ENCODE measurements at regions not wholly inside any gene's neighbourhood (a gene's known extent, or its start where the extent isn't known, plus 50 kb on each side); places are given as distances from the start of the nearest gene placed in this dataset.
"Not testable (repeated sequence)": the region's sequence is repeated elsewhere in the genome, so short reads cannot be mapped to it uniquely, and the experiment has no call there.

GRCh38 chr21:32958288-32959002 is 67.3 kb upstream of the OLIG2 start:
- TF ChIP-seq, protein P1, sequence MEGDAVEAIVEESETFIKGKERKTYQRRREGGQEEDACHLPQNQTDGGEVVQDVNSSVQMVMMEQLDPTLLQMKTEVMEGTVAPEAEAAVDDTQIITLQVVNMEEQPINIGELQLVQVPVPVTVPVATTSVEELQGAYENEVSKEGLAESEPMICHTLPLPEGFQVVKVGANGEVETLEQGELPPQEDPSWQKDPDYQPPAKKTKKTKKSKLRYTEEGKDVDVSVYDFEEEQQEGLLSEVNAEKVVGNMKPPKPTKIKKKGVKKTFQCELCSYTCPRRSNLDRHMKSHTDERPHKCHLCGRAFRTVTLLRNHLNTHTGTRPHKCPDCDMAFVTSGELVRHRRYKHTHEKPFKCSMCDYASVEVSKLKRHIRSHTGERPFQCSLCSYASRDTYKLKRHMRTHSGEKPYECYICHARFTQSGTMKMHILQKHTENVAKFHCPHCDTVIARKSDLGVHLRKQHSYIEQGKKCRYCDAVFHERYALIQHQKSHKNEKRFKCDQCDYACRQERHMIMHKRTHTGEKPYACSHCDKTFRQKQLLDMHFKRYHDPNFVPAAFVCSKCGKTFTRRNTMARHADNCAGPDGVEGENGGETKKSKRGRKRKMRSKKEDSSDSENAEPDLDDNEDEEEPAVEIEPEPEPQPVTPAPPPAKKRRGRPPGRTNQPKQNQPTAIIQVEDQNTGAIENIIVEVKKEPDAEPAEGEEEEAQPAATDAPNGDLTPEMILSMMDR (conservative IDR thresholded peaks at IDR 0.05; ENCODE audit: low read depth, low read length), result no peak
- H3K4me3 ChIP-seq (ENCODE audit: low read depth, low read length), result no peak overlapping the region
- no peak for DNase-seq (ENCODE audit: low read depth)

DNA sequence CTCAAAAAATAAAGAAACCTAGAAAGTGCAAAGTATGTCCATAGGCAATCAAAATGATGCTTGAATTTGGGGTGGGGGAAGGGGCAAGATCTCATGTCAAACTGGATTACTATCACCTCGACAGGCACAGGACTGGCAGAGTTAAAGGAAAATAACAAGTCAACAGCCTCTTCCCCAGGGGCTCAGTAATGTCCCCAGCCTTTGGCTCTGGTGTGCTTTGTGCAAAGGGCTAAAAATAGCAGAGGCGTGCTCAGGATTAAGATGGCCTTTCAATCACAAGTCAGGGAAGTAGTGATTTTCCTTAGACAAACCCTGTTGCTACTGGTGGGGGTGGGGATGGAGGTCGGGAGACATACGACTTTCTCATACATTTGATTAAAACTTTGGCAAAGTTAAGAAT is 63.5 kb upstream of the OLIG2 start:
- no peak overlapping the region for H3K4me3 ChIP-seq (ENCODE audit: low read depth, low read length)
- no peak for DNase-seq (ENCODE audit: low read depth)
- TF ChIP-seq, protein P1 (conservative IDR thresholded peaks at IDR 0.05; ENCODE audit: low read depth, low read length), result no peak

DNA sequence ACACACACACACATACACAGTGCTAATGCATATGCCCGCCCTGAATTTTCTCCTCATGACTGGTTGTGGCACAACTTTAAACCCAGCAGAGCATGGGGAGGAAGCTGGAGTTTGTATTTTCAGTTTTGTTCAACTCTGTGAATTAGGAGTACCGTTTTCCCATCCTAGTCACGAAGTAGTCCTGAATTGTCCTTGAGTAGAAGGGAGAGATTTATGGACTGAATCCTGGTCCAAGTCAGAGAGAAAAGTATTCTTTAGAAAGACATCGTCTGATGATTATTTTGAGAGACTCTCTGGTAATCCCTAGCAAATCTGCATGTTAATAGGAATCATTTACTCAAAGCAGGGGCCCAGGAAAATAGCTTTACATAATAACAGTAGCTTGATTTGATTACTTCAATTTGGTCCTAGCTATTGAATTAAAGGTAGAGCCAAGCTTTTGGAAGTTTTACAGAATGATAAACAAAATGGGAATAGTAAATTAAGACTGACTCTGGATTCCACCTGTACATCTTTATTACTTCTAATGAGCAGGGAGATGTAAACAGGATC is 60.5 kb upstream of the OLIG2 start:
- no peak for DNase-seq (ENCODE audit: low read depth)
- H3K4me3 ChIP-seq (ENCODE audit: low read depth, low read length), result no peak overlapping the region
- TF ChIP-seq, protein P1 (conservative IDR thresholded peaks at IDR 0.05; ENCODE audit: low read depth, low read length), result no peak

GRCh38 chr21:32966120-32966519 is 59.6 kb upstream of the OLIG2 start:
- DNase-seq (ENCODE audit: low read depth), result no peak
- H3K4me3 ChIP-seq (ENCODE audit: low read depth, low read length), result no peak overlapping the region
- TF ChIP-seq, protein P1 (conservative IDR thresholded peaks at IDR 0.05; ENCODE audit: low read depth, low read length), result no peak

DNA sequence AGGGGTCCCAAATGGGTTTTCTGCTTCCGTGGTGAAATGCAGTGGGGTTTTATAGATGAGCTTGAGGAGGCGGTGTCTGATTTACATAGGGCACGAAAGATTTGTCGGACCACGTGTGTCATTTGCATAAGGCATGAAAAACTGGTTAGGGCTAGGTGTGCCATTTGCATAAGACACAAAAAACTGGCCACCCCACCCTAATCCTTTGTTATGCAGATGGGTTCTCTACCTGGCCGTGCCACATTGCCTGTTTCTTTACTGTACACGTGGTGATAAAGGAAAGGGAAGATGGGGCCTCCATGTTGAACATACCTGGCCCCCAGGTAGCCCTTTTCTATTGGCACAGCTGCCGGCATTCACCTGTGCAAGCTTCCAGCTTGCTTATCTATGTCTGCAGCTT is 57.6 kb upstream of the OLIG2 start:
- H3K4me3 ChIP-seq (ENCODE audit: low read depth, low read length); DNase-seq (ENCODE audit: low read depth): not testable (repeated sequence)

DNA sequence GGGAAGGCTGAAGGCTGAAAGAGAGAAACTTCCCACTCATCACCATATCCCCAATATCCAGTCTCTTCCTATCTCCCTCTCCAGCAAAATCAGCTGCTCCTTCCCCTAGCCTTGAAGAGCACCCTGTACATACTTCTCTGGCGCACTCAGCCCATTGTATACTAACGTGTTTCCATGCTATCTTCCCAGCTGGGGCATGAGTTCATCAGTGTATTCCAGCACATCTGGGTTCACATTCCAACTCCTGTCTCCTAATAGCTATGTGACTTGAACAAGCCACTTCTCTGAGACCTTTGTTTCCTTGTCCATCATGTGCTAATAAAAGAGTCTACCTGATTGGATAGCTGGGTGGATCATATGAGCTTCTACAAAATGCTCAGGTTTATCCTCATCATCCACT is 51.1 kb upstream of the OLIG2 start:
- no peak overlapping the region for H3K4me3 ChIP-seq (ENCODE audit: low read depth, low read length)
- TF ChIP-seq, protein P1 (conservative IDR thresholded peaks at IDR 0.05; ENCODE audit: low read depth, low read length), result no peak
- no peak for DNase-seq (ENCODE audit: low read depth)

DNA sequence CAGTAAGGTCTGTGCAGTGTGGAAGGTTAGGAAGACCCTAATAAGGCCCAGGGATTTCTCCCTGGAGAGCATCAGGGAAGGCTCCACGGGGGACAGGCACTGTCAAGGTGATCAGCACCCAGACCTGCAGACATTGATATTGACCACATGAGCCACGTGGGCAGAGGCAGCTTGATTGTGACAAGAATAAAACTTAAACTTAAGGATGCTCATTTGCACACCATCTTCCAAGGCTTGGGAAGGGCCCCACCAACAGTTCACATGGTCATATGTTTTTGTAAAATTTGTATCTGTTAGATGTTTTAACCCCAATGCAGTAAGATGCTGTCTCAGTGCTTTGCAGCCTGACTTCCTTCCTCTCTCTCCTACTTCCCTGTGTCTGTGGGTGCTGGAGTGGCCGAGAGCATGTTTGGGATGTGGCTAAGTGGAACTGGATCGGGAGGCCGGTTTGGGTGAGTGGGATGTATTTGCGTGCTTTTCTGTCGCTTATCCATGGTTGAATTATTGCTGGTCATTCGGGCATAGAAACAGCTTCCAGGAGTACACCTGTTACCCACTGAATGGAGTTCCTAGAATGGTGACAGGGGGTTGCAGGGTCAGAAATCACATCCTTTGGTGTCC is 49.8 kb upstream of the OLIG2 start:
- no peak overlapping the region for H3K4me3 ChIP-seq (ENCODE audit: low read depth, low read length)
- TF ChIP-seq, protein P1 (conservative IDR thresholded peaks at IDR 0.05; ENCODE audit: low read depth, low read length), result no peak
- DNase-seq (ENCODE audit: low read depth), result no peak

Data from choroid plexus epithelial cell (primary cell).